LNCAP (cell line): ENCODE measurements at regions not wholly inside any gene's neighbourhood (a gene's known extent, or its start where the extent isn't known, plus 50 kb on each side); places are given as distances from the start of the nearest gene placed in this dataset.

Experiments
- TF ChIP-seq, protein P1 (sequence below): fragments of 450-650 bp; IDR thresholded peaks from 2 replicates; pipeline ENCODE4 v1.5.1; 2017; ENCODE audit warnings: mild to moderate bottlenecking

DNA sequence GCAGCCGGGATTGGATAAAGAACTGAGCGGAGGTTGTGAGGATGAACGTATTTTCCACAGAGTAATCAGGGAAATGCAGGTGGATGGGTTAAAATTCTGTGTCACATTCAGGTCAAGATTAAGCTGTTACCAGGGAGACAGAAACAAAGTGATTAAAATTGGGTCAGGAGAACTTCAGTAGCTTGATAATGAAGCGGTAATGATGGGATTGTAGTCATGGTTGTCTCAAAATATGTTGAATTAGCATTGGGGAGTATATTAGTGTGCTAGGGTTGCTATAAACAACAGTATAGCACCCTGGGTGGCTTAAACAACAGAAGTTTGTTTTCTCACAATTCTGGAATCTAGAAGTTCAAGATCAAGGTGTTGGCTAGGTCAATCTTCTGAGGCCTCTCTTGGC is 155.5 kb downstream of the GJA1 start:
- TF ChIP-seq, protein P1, sequence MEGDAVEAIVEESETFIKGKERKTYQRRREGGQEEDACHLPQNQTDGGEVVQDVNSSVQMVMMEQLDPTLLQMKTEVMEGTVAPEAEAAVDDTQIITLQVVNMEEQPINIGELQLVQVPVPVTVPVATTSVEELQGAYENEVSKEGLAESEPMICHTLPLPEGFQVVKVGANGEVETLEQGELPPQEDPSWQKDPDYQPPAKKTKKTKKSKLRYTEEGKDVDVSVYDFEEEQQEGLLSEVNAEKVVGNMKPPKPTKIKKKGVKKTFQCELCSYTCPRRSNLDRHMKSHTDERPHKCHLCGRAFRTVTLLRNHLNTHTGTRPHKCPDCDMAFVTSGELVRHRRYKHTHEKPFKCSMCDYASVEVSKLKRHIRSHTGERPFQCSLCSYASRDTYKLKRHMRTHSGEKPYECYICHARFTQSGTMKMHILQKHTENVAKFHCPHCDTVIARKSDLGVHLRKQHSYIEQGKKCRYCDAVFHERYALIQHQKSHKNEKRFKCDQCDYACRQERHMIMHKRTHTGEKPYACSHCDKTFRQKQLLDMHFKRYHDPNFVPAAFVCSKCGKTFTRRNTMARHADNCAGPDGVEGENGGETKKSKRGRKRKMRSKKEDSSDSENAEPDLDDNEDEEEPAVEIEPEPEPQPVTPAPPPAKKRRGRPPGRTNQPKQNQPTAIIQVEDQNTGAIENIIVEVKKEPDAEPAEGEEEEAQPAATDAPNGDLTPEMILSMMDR: no peak

DNA sequence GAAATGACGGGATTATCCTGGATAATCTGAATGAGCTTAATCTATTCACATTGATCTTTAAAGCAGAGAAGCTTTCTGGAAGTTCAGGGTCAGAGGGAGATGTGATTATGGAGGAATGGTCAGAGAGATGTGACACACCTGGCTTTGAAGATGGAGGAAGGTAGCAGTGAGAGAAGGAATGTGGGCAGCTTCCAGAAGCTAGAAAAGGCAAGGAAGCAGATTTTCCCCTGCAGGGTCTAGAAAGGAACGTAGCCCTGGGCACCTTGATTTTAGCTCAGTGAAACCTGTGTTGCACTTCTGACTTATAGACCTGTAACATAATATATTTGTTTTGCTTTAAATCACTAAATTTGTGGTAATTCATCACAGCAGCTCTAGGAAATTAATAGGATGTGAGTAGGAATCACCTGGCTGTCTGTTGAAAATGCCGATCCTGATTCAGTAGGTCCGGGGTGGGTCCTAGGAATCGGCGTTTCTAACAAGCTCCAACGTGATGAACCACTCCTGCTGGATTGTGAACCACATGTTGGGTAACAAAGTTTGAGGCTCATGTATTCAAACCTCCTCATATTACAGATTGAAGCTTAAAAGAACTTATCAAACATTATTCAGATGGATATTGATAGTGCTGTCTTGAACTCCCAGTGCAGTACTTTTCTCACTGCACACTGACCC is 157.0 kb downstream of the GJA1 start:
- TF ChIP-seq, protein P1: no peak

- TF ChIP-seq, protein P1: no peak
Observed at GRCh38 chr6:121593011-121593641, 157.7 kb downstream of the GJA1 start.

GRCh38 chr6:121594053-121594452 is 158.6 kb downstream of the GJA1 start:
- TF ChIP-seq, protein P1: no peak

DNA sequence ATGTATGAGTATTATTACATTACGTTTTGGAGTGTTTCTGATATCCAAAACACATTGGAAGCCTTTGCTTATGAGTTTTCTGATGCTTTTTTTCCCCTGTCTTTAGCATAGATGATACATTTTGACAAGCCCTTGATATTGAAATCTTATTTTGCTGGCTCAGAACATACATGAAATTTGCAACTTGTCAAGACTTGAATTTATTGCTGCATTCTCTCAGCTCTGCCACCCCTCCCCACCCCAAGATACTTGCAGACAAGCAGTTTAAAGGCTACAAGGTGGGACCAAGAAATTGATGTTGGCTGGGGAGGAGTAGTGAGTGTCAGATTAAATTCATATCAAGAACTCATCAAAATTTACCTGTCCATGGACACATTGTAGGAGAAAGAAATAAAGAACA is 160.2 kb downstream of the GJA1 start:
- TF ChIP-seq, protein P1: no peak

DNA sequence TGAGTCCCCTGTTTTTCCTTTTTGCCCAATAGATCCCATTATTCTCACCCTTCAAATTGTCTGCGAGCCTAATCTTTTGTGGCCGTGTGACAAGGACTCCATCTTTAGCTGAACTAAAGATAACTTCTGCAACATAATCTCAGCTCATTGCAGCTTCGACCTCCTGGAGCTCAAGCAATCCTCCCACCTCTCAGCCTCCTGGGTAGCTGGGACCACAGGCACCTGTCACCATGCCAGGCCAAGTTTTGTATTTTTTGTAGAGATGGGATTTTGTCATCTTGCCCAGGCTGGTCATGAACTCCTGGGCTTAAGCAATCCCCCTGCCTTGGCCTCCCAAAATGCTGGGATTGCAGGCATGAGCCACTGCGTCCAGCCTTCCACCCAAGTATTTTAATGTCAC is 161.0 kb downstream of the GJA1 start:
- TF ChIP-seq, protein P1: no peak

DNA sequence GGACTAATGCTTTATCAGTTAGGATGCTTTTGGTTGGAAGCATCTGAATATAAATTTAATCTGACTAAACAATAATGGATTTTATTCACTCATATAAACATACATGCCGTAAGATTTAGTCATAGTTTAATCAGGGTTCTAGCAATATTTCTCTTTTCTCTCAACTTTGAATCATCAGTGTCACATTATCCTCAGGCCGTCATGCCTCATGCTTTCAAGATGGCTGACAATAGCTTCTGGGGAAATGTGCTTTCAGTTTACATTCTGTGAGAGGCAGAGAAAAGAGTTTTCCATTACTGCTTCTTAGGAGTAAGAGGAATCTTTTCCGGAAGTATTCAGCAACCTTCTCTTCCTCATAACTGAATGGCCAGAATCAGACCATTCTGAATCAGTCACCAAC is 162.2 kb downstream of the GJA1 start:
- TF ChIP-seq, protein P1: no peak
